NCI-H510A (cell line): ENCODE measurements at regions not wholly inside any gene's neighbourhood (a gene's known extent, or its start where the extent isn't known, plus 50 kb on each side); places are given as distances from the start of the nearest gene placed in this dataset.
"Not testable (repeated sequence)": the region's sequence is repeated elsewhere in the genome, so short reads cannot be mapped to it uniquely, and the experiment has no call there.

ENCODE experiments used
- DNase-seq: peaks from one replicate; lab custom pipeline; 2025; lab: John Stamatoyannopoulos, UW

- no peak for DNase-seq
Observed at GRCh38 chr6:15014958-15015357, 230.9 kb upstream of the JARID2 start.

GRCh38 chr6:15016813-15017212, 229.1 kb upstream of the JARID2 start:
- DNase-seq: no peak

GRCh38 chr6:15017261-15017660, 228.6 kb upstream of the JARID2 start:
- DNase-seq: peak; percentile 12

DNA sequence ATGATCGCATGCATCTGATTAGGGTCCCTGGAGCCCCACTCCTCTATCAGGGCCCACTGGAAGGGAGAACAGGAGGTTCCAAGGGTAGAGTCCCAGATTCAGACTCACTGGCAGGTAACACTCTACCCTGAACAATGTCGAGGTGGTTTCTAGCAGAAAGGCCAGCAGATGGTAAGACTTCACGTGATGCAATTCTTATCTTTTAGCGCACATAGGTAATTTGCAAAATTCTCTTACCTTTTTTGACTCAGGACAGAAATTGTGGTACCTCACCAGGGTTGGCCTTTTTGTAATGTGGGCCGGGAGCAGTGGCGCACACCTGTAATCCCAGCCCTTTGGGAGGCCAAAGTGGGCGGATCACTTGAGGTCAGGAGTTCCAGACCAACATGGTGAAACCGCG, 228.1 kb upstream of the JARID2 start:
- no peak for DNase-seq

GRCh38 chr6:15020119-15020770, 225.6 kb upstream of the JARID2 start:
- no peak for DNase-seq

DNA sequence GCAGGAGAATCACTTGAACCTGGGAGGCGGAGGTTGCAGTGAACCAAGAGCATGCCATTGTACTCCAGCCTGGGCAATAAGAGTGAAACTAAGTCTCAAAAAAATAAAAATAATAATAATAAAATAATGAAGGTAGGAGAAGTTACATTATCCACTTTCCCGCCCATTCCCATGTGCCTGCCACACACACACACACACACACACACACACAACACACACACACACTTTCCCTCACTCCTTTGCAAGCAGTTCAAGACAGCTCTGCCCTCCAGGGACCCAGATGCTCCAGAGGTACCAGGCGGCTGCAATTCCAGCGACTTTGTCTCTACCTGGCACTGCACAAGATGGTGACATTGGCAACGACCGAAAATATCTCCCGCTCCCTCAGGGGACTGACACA, 224.8 kb upstream of the JARID2 start:
- DNase-seq: no peak

DNA sequence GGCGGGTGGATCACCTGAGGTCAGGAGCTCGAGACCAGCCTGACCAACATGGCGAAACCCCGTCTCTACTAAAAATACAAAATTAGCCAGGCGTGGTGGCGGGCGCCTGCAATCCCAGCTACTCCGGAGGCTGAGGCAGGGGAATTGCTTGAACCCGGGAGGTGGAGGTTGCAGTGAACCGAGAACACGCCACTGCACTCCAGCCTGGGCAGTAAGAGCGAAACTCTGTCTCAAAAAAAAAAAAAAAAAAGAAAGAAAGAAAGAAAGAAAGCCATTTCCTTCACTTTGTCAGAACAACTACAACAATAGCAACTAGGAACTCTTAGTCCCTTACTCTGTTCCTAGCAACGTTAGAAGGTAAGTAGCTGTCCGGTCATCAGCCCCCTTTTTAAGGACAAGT, 222.9 kb upstream of the JARID2 start:
- DNase-seq: not testable (repeated sequence)

DNA sequence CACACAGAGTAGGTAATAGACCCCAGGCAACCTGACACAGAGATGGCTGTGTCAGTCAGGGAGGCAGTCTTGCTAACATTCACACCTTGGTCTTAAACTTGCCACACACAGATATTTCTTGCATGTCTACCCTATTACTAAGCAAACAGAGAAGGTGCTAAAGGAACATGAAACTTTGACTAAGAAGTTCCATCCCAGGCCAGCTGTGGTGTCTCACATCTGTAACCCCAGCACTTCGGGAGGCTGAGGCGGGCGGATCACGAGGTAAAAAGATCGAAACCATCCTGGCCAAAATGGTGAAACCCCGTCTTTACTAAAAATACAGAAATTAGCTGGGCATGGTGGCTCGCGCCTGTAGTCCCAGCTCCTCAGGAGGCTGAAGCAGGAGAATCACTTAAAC, 222.4 kb upstream of the JARID2 start:
- DNase-seq: no peak

DNA sequence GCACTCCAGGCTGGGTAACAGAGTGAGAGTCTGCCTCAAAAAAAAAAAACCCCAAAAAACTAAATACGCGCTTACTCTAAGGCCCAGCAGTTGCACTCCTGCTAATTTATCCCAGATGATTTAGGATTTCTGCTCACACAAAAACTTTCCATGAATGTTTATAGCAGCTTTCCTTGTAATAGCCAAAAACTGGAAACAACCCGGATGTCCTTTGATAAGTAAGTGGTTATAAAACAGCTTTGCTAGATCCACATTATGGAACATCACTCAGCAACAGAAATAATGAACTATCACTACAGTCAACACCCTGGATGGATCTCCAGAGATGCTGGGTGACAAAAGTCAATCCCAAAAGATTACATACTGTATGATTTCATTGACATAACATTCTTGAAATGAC, 220.4 kb upstream of the JARID2 start:
- no peak for DNase-seq

DNA sequence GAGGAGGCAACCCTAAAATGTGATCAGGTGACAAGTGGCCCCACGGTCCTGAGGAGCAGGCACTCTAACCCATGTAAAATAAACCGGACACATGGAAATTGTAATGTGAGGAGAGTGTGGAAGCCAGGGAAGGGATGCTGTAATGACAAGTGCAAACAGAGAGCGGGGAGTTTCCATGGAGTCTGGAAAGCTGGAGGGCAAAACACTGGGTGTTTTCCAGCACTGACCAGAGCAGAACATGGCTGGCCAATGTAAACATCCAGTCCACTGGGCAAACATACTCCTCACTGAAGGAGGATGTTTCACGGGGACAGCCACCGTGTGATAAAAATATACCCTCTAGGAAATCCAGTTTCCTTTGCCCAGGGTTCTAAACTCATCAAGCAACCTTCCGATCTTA, 219.0 kb upstream of the JARID2 start:
- peak; percentile 84 for DNase-seq

GRCh38 chr6:15027472-15027871, 218.4 kb upstream of the JARID2 start:
- no peak for DNase-seq

- DNase-seq: no peak
Observed at GRCh38 chr6:15032015-15032414, 213.9 kb upstream of the JARID2 start.

- peak; percentile 9 for DNase-seq
Observed at GRCh38 chr6:15033850-15034203, 212.0 kb upstream of the JARID2 start.

DNA sequence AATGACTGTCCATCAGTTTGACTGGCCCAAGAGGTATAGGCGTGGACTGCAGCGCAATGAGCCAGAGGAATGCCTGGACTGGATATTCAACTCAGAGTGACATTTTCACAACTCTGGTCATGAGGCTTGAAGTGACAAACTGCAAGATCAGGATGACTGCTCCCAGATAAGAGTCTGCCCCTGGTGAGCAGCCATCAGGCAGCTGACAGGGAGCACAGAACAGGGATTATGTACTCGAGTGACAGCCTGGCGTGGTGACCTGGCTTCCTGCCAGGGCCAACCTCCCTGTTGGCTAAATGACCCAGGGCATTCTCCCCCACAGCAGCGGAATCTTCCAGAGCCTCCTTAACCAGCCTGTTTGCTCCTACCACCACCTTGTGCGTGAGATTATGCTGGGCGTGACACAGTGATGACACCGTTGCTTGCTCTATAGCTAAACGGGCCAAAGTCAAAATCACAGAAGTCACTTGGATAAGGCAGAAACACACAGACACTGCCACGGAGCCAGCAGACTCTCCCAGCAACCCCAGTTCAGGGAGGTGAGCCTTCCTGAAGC, 209.1 kb upstream of the JARID2 start:
- DNase-seq: peak; percentile 75

- no peak for DNase-seq
Observed at GRCh38 chr6:15037253-15037652, 208.6 kb upstream of the JARID2 start.

DNA sequence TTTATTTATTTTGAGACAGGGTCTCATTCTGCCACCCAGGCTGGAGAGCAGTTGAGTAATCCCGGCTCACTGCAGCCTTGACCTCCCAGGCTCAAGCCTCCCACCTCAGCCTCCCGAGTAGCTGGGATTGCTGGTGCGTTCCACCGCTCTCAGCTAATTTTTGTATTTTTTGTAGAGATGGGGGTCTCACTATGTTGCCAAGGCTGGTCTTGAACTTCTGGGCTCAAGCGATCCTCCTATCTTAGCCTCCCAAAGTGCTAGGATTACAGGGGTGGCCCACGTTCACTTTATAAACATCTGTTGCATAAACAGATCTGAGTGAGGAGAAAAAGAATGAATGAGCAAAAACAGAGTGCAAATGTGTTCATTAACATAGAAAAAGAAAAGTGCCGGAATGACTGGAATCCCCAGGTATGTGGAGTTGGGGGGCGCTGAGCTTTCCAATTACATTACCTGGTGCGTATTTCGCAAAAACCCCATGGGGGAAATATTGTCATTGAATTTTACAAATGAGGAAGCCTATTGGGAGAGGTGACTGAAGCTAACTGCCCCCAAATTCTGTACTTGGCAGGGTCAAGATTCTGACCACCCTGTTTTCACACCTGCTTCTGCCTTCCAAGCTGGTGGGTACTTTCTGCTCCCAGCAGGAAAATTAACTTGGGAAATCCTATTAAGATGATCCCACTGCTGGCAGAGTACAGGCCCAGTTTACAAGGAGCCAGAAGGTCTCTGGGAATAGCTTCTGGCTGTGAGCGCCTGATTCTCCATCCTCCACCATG, 207.7 kb upstream of the JARID2 start:
- DNase-seq: no peak

DNA sequence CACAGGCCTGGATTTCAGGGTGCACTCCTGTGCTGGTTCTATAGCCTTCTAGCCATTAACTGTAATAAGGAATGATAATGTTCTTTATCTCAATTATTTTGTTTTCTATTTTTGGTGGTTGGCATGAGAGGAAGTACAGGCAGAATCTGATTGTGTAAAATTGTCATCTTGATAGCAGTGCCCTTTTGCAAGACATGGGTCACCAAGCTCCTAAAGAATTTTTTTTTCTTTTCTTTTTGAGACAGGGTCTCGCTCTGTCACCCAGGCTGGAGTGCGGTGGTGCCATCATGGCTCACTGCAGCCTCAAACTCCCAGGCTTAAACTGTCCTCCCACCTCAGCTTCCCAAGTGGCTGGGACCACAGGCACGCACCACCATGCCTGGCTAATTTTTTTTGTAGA, 206.7 kb upstream of the JARID2 start:
- no peak for DNase-seq

GRCh38 chr6:15042938-15043337, 202.9 kb upstream of the JARID2 start:
- no peak for DNase-seq

DNA sequence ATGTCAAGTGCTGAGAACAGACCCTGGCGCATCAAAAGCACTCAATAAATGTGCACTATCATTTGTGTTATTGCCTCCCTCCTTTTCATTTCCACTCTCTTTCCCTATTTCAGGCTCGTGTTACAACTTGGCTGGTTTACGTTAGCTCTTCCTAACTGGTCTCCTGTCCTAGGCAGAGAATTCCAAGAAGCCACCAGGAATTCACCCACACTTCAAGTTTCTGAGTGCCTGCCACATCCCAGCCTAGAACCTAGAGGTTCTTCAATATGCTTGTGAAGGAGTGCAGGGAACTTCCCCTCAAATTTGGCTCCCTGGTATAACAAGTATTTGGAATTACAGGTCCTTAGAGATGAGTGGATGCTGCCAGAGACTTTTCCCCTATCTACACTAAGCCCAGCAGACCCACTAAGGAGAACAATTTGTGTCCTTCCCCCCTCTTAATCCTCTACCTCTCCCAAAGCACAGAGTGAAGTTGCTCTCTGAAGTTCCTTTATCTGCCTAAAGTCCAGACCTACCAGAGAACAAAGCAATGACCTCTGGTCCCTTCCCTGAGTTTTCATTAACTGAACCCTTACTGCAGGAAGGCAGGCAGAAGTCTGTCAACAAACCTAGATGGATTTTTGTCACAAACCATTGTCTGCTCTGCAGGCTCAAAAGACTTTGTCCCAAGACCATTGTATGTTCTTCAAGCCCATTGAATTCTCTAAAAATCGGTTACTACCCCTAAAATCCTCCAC, 201.6 kb upstream of the JARID2 start:
- DNase-seq: no peak

DNA sequence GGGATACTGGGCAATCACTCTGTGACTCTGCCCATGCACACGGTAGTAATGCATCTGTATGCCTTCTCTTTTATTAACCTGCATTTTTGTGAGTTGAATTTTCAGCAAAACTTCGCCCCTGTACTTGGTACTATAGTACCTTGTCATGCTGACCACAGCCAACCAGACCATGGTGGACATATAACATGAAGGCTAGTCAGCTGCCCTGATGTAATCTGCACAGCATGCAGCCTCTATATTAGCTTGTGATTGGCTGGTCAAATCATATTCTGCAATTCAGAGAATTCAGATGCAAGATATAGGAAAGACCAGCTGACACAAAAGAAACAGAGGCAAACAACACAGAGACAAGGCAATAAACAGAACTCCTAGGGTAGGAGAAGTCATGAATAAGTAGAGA, 200.9 kb upstream of the JARID2 start:
- DNase-seq: no peak

DNA sequence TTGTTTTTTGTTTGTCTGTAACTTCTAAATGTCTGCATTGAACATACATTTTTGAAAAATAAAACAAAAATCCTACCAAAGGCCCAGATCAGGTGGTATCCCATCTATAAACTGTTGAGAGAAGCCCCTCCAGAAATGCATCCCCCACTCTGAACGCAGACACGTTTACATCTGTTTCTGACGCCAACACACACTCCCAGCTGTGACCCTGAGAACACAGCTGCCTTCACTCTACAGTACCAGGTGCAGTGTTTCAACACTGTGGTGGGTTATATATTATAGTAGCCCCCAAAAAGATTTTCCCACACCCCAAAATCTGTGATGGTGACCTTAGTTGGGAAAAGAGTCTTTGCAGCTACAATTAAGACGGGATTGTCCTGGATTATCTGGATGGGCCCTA, 199.1 kb upstream of the JARID2 start:
- no peak for DNase-seq

- DNase-seq: no peak
Observed at GRCh38 chr6:15048367-15048766, 197.5 kb upstream of the JARID2 start.
